Transverse colon (tissue), 4 donors: ENCODE measurements at regions not wholly inside any gene's neighbourhood (a gene's known extent, or its start where the extent isn't known, plus 50 kb on each side); places are given as distances from the start of the nearest gene placed in this dataset.

Experiments used
- DNase-seq: peaks from one replicate; pipeline ENCODE4 v3.0.0-alpha.2; 2019
- H3K27ac ChIP-seq, 4 donors: fragments of 200-600 bp; sonication (generic); 2 replicates each; pipeline ENCODE4 v1.5.1; 2016 to 2018; ENCODE audit warnings: inconsistent platforms in 4 of 4
- H3K27me3 ChIP-seq: fragments of 200-600 bp; sonication (generic); 2 replicates; pipeline ENCODE4 v1.5.1; 2017; ENCODE audit warnings: inconsistent platforms
- H3K36me3 ChIP-seq, 4 donors: fragments of 200-600 bp; sonication (generic); 2 replicates each; pipeline ENCODE4 v1.5.1; 2017 to 2019; ENCODE audit warnings: inconsistent platforms in 4 of 4
- H3K4me1 ChIP-seq, 4 donors: fragments of 200-600 bp; sonication (generic); 2 replicates each; pipeline ENCODE4 v1.5.1; 2017 to 2020; ENCODE audit warnings: inconsistent platforms in 4 of 4
- H3K4me3 ChIP-seq, 4 donors: fragments of 200-600 bp; sonication (generic); 1 replicate in 1 of 4; 2 replicates in 3 of 4; pipeline versions ENCODE4 v1.5.1 to v1.6.1; 2017 to 2019; ENCODE audit warnings: inconsistent platforms in 4 of 4
- H3K9me3 ChIP-seq, 2 donors: fragments of 200-600 bp; sonication (generic); 2 replicates each; pipeline ENCODE4 v1.5.1; 2017 to 2019; ENCODE audit warnings: inconsistent platforms in 2 of 2
- CTCF ChIP-seq, 5 experiments: fragments of 200-600 bp in 3 of 5; fragments of 450-650 bp in 2 of 5; sonication (generic) in 3 of 5; IDR thresholded peaks; 1 replicate in 2 of 5; 2 replicates in 3 of 5; pipeline ENCODE4 v1.5.1; 2016 to 2017; ENCODE audit warnings: antibody characterized with exemption in 5 of 5, inconsistent platforms in 3 of 5, mild to moderate bottlenecking in 2 of 5, moderate library complexity in 1 of 5
- EP300 ChIP-seq: sonication (generic); formaldehyde crosslinking; IDR thresholded peaks from one replicate; pipeline ENCODE4 v1.6.1; 2017; ENCODE audit warnings: antibody characterized with exemption, low read depth
- POLR2A ChIP-seq: fragments of 450-650 bp; IDR thresholded peaks from one replicate; pipeline ENCODE4 v1.6.1; 2016; ENCODE audit warnings: antibody characterized with exemption, mild to moderate bottlenecking, moderate library complexity
- POLR2AphosphoS5 ChIP-seq, 3 donors: sonication (generic); formaldehyde crosslinking; IDR thresholded peaks; one replicate each; pipeline ENCODE4 v1.6.1; 2016; ENCODE audit warnings: antibody characterized with exemption in 3 of 3
- WGBS, 2 donors: methylation state at CpG; one replicate each; pipeline ENCODE4 v1.1.5; 2018; ENCODE audit warnings: low coverage in 1 of 2; 5-methylcytosine and 5-hydroxymethylcytosine counted together
- in situ Hi-C, 4 donors: fragments of 200-750 bp; cut with MboI; loops; one replicate each; pipeline versions ENCODE4 v1.15.0 to v1.15.1; 2017; ENCODE audit warnings: low sequenced_read_pairs in 3 of 4, low pct_ligation_motif_present in 1 of 4, low pct_unique_long_range_greater_than_20kb in 1 of 4
- intact Hi-C: fragments of 100-400 bp; cut with DNase I; formaldehyde crosslinking; loops from one replicate; pipeline ENCODE4 v1.15.1; 2023; ENCODE audit warnings: low total_unique reads

- in situ Hi-C loops, result no loop called here
- intact Hi-C loops, result no loop called here
- H3K9me3 ChIP-seq, result no peaks in the 10 kb centered on the region
- WGBS, 2 donors, result 61 to 75% methylated on average over 7 to 9 of the region's 9 CpGs
- H3K27ac ChIP-seq, result no peak overlapping the region
- DNase-seq, result no peak
- no peak overlapping the region for H3K4me3 ChIP-seq
- no peaks in the 10 kb centered on the region for H3K27me3 ChIP-seq
- no peaks in the 10 kb centered on the region for H3K4me1 ChIP-seq
- TF ChIP-seq EP300, result no peak
- no peak for TF ChIP-seq POLR2A
- TF ChIP-seq POLR2AphosphoS5 (IDR thresholded peaks at IDR 0.05), result no peak
- TF ChIP-seq CTCF (IDR thresholded peaks at IDR 0.05), result no peak
- H3K36me3 ChIP-seq, result no peaks in the 10 kb centered on the region
Measured at GRCh38 chr22:27474112-27474571, 327.4 kb downstream of the MN1 start.

- 31 to 37% methylated on average over 2 to 12 of the region's 12 CpGs for WGBS, 2 donors
- in situ Hi-C loops, result no loop called here
- no peak overlapping the region for H3K27ac ChIP-seq
Measured at GRCh38 chr22:27474711-27475547, 326.6 kb downstream of the MN1 start.

GRCh38 chr22:27475548-27475897 lies 326.0 kb downstream of the MN1 start:
- Histone ChIP-seq H3K27me3 (no peaks in the 10 kb centered on the region), H3K4me3 (no peak overlapping the region), H3K9me3 (no peaks in the 10 kb centered on the region), H3K27ac (no peak overlapping the region), H3K4me1 (no peaks in the 10 kb centered on the region), H3K36me3 (no peaks in the 10 kb centered on the region)
- TF ChIP-seq POLR2AphosphoS5 (IDR thresholded peaks at IDR 0.05) (no peak), CTCF (IDR thresholded peaks at IDR 0.05) (no peak), POLR2A (no peak), EP300 (no peak)
- in situ Hi-C loops, result no loop called here
- DNase-seq, result no peak
- intact Hi-C loops, result no loop called here
- 20 to 46% methylated on average over 1 to 3 of the region's 3 CpGs for WGBS, 2 donors

More at GRCh38 chr22:27474711-27475547, 326.6 kb downstream of the MN1 start:
- Histone ChIP-seq H3K36me3 (no peaks in the 10 kb centered on the region), H3K4me1 (no peaks in the 10 kb centered on the region), H3K4me3 (no peak overlapping the region), H3K9me3 (no peaks in the 10 kb centered on the region), H3K27me3 (no peaks in the 10 kb centered on the region)
- intact Hi-C loops, result no loop called here
- TF ChIP-seq CTCF (IDR thresholded peaks at IDR 0.05) (no peak), EP300 (no peak), POLR2A (no peak), POLR2AphosphoS5 (IDR thresholded peaks at IDR 0.05) (no peak)
- DNase-seq, result no peak

- Histone ChIP-seq H3K9me3 (no peaks in the 10 kb centered on the region), H3K27ac (no peak overlapping the region), H3K27me3 (no peaks in the 10 kb centered on the region), H3K36me3 (no peaks in the 10 kb centered on the region), H3K4me3 (no peak overlapping the region), H3K4me1 (no peaks in the 10 kb centered on the region)
- 91 to 100% methylated on average over 7 to 11 of the region's 11 CpGs for WGBS, 2 donors
- intact Hi-C loops (no loop called here), in situ Hi-C loops (no loop called here)
- TF ChIP-seq EP300 (no peak), POLR2AphosphoS5 (IDR thresholded peaks at IDR 0.05) (no peak), POLR2A (no peak), CTCF (IDR thresholded peaks at IDR 0.05) (no peak)
- DNase-seq, result no peak
Measured at GRCh38 chr22:27476318-27476717, 325.2 kb downstream of the MN1 start.
